ENCODE measurements at regions not wholly inside any gene's neighbourhood (a gene's known extent, or its start where the extent isn't known, plus 50 kb on each side); places are given as distances from the start of the nearest gene placed in this dataset.

- no peak for DNase-seq (ENCODE audit: low read depth)
- H3K4me3 ChIP-seq (ENCODE audit: low read depth, low read length) = no peak overlapping the region
- TF ChIP-seq CTCF (IDR thresholded peaks at IDR 0.05; ENCODE audit: low read depth, low read length) (no peak), MYC (IDR thresholded peaks at IDR 0.05; ENCODE audit: low read depth, low read length) (no peak), MAX (IDR thresholded peaks at IDR 0.05; ENCODE audit: low read depth, low read length) (no peak), POLR2A (IDR thresholded peaks at IDR 0.05; ENCODE audit: extremely low read depth, insufficient read length) (no peak)
Measured at GRCh38 chr3:117264204-117264994, 554.8 kb downstream of the TUSC7 start.

- no peak for DNase-seq (ENCODE audit: low read depth)
- no peak overlapping the region for H3K4me3 ChIP-seq (ENCODE audit: low read depth, low read length)
- TF ChIP-seq MYC (IDR thresholded peaks at IDR 0.05; ENCODE audit: low read depth, low read length) (no peak), MAX (IDR thresholded peaks at IDR 0.05; ENCODE audit: low read depth, low read length) (no peak), POLR2A (IDR thresholded peaks at IDR 0.05; ENCODE audit: extremely low read depth, insufficient read length) (no peak), CTCF (IDR thresholded peaks at IDR 0.05; ENCODE audit: low read depth, low read length) (no peak)
Measured at GRCh38 chr3:117266806-117267205, 557.2 kb downstream of the TUSC7 start.

- no peak for DNase-seq (ENCODE audit: low read depth)
- TF ChIP-seq POLR2A (IDR thresholded peaks at IDR 0.05; ENCODE audit: extremely low read depth, insufficient read length) (no peak), MAX (IDR thresholded peaks at IDR 0.05; ENCODE audit: low read depth, low read length) (no peak), MYC (IDR thresholded peaks at IDR 0.05; ENCODE audit: low read depth, low read length) (no peak), CTCF (IDR thresholded peaks at IDR 0.05; ENCODE audit: low read depth, low read length) (no peak)
- H3K4me3 ChIP-seq (ENCODE audit: low read depth, low read length) = no peak overlapping the region
Measured at GRCh38 chr3:117268318-117268717, 558.7 kb downstream of the TUSC7 start.

- TF ChIP-seq POLR2A (IDR thresholded peaks at IDR 0.05; ENCODE audit: extremely low read depth, insufficient read length) (no peak), CTCF (IDR thresholded peaks at IDR 0.05; ENCODE audit: low read depth, low read length) (no peak), MAX (IDR thresholded peaks at IDR 0.05; ENCODE audit: low read depth, low read length) (no peak), MYC (IDR thresholded peaks at IDR 0.05; ENCODE audit: low read depth, low read length) (no peak)
- H3K4me3 ChIP-seq (ENCODE audit: low read depth, low read length) = no peak overlapping the region
- no peak for DNase-seq (ENCODE audit: low read depth)
Measured at GRCh38 chr3:117272274-117272673, 562.7 kb downstream of the TUSC7 start.

- no peak for DNase-seq (ENCODE audit: low read depth)
- no peak overlapping the region for H3K4me3 ChIP-seq (ENCODE audit: low read depth, low read length)
- TF ChIP-seq CTCF (IDR thresholded peaks at IDR 0.05; ENCODE audit: low read depth, low read length) (no peak), POLR2A (IDR thresholded peaks at IDR 0.05; ENCODE audit: extremely low read depth, insufficient read length) (no peak), MAX (IDR thresholded peaks at IDR 0.05; ENCODE audit: low read depth, low read length) (no peak), MYC (IDR thresholded peaks at IDR 0.05; ENCODE audit: low read depth, low read length) (no peak)
Measured at GRCh38 chr3:117272876-117273523, 563.4 kb downstream of the TUSC7 start.
